Thoracic aorta (tissue), 2 donors: ENCODE measurements at regions not wholly inside any gene's neighbourhood (a gene's known extent, or its start where the extent isn't known, plus 50 kb on each side); places are given as distances from the start of the nearest gene placed in this dataset.

Experiments
- ATAC-seq: fragments of 150-250 bp; one replicate; pipeline ENCODE4 v1.8.0; 2017; ENCODE audit warnings: low read depth; ENCODE audit not compliant: insufficient number of reproducible peaks, low FRiP score
- DNase-seq: peaks from one replicate; pipeline ENCODE4 v3.0.0-alpha.2; 2020; ENCODE audit warnings: low spot score
- H3K27ac ChIP-seq, 2 donors: fragments of 200-600 bp; sonication (generic); 1 replicate in 1 of 2; 2 replicates in 1 of 2; pipeline ENCODE4 v1.5.1; 2016; ENCODE audit warnings: mild to moderate bottlenecking in 2 of 2, moderate library complexity in 2 of 2
- H3K27me3 ChIP-seq: fragments of 200-600 bp; sonication (generic); replicated peaks from 2 replicates; pipeline ENCODE4 v1.6.0; 2016; ENCODE audit warnings: mild to moderate bottlenecking; ENCODE audit not compliant: insufficient read depth
- H3K36me3 ChIP-seq: fragments of 200-600 bp; sonication (generic); one replicate; pipeline ENCODE4 v1.5.1; 2016
- H3K4me1 ChIP-seq, 2 donors: fragments of 200-600 bp; sonication (generic); 1 replicate in 1 of 2; 2 replicates in 1 of 2; pipeline versions ENCODE4 v1.5.1 to v1.6.0; 2016; ENCODE audit warnings: low read depth in 2 of 2, mild to moderate bottlenecking in 1 of 2; ENCODE audit not compliant: control insufficient read depth in 1 of 2
- H3K4me3 ChIP-seq: fragments of 200-600 bp; sonication (generic); 2 replicates; pipeline ENCODE4 v1.5.1; 2016; ENCODE audit warnings: mild to moderate bottlenecking
- H3K9me3 ChIP-seq: fragments of 200-600 bp; sonication (generic); 2 replicates; pipeline ENCODE4 v1.5.1; 2016
- CTCF ChIP-seq: fragments of 200-600 bp; sonication (generic); IDR thresholded peaks from one replicate; pipeline ENCODE4 v1.5.1; 2019; ENCODE audit warnings: antibody characterized with exemption

GRCh38 chr18:22056950-22057349 is 112.4 kb upstream of the GATA6 start:
- H3K27ac ChIP-seq: no peak overlapping the region
- H3K4me1 ChIP-seq: no peaks in the 10 kb centered on the region
- no peaks in the 10 kb centered on the region for H3K36me3 ChIP-seq
- no peak overlapping the region for H3K4me3 ChIP-seq
- ATAC-seq (no peak), DNase-seq (no peak)
- no peak for TF ChIP-seq CTCF
- no peaks in the 10 kb centered on the region for H3K9me3 ChIP-seq
- no peaks in the 10 kb centered on the region for H3K27me3 ChIP-seq

- DNase-seq (no peak), ATAC-seq (no peak)
- Histone ChIP-seq H3K4me3 (no peak overlapping the region), H3K27me3 (no peaks in the 10 kb centered on the region), H3K9me3 (no peaks in the 10 kb centered on the region), H3K4me1 (no peaks in the 10 kb centered on the region), H3K27ac (no peak overlapping the region), H3K36me3 (no peaks in the 10 kb centered on the region)
- TF ChIP-seq CTCF: no peak
These were observed 111.4 kb upstream of the GATA6 start for GRCh38 chr18:22057908-22058527.

- no peak for ATAC-seq
- TF ChIP-seq CTCF: no peak
- no peaks in the 10 kb centered on the region for H3K4me1 ChIP-seq
- no peaks in the 10 kb centered on the region for H3K36me3 ChIP-seq
- no peaks in the 10 kb centered on the region for H3K9me3 ChIP-seq
- no peak overlapping the region for H3K4me3 ChIP-seq
- no peaks in the 10 kb centered on the region for H3K27me3 ChIP-seq
- no peak overlapping the region for H3K27ac ChIP-seq
- no peak for DNase-seq
These were observed 109.0 kb upstream of the GATA6 start for GRCh38 chr18:22060361-22060760.

- H3K27me3 ChIP-seq: no peaks in the 10 kb centered on the region
- no peaks in the 10 kb centered on the region for H3K4me1 ChIP-seq
- H3K9me3 ChIP-seq: no peaks in the 10 kb centered on the region
- H3K4me3 ChIP-seq: no peak overlapping the region
- TF ChIP-seq CTCF: no peak
- DNase-seq: no peak
- H3K27ac ChIP-seq: no peak overlapping the region
- ATAC-seq: no peak
- H3K36me3 ChIP-seq: no peaks in the 10 kb centered on the region
These were observed 106.3 kb upstream of the GATA6 start for GRCh38 chr18:22063102-22063501.

GRCh38 chr18:22063672-22064071 is 105.7 kb upstream of the GATA6 start:
- TF ChIP-seq CTCF: no peak
- ATAC-seq: no peak

More at GRCh38 chr18:22063672-22064071, 105.7 kb upstream of the GATA6 start:
- Histone ChIP-seq H3K4me1 (no peaks in the 10 kb centered on the region), H3K27me3 (no peaks in the 10 kb centered on the region), H3K36me3 (no peaks in the 10 kb centered on the region), H3K27ac (no peak overlapping the region), H3K4me3 (no peak overlapping the region), H3K9me3 (no peaks in the 10 kb centered on the region)
- DNase-seq: no peak
